H1 (cell line): ENCODE measurements at regions not wholly inside any gene's neighbourhood (a gene's known extent, or its start where the extent isn't known, plus 50 kb on each side); places are given as distances from the start of the nearest gene placed in this dataset.

ENCODE experiments used
- CTCF ChIA-PET: fragments of 300-600 bp; sonication (Branson Sonifier 250); formaldehyde crosslinking; loops from one replicate; lab custom pipeline; 2021; ENCODE audit not compliant: partially characterized antibody; lab: Charles Lee
- POLR2A ChIA-PET: fragments of 300-600 bp; sonication (Branson Sonifier 250); formaldehyde crosslinking; loops from one replicate; lab custom pipeline; 2021; ENCODE audit warnings: inconsistent platforms; ENCODE audit not compliant: partially characterized antibody; lab: Charles Lee
- DNase-seq, 2 experiments: peaks; one replicate each; pipeline versions ENCODE4 v3.0.0 to v3.0.0-alpha.2; 2010 to 2022; ENCODE audit warnings: low spot score in 2 of 2, low read depth in 1 of 2, mixed read lengths in 1 of 2
- FAIRE-seq: peaks from 2 replicates; lab custom pipeline; 2011; peaks lifted over from hg19 to GRCh38; lab: Jason Lieb, UNC
- H2AFZ ChIP-seq: 2 replicates; pipeline ENCODE4 v1.8.1; 2012; ENCODE audit warnings: low read length, inconsistent platforms
- H2AK5ac ChIP-seq: 2 replicates; pipeline ENCODE4 v1.6.1; 2013; ENCODE audit warnings: low read depth, low read length
- H2BK120ac ChIP-seq: replicated peaks from 2 replicates; pipeline ENCODE3; 2013; ENCODE audit warnings: low read depth, low read length, inconsistent platforms
- H2BK12ac ChIP-seq: 2 replicates; pipeline ENCODE4 v1.6.1; 2013; ENCODE audit warnings: low read depth, low read length
- H2BK15ac ChIP-seq: 2 replicates; pipeline ENCODE4 v1.6.1; 2013; ENCODE audit warnings: low read length
- H2BK20ac ChIP-seq: 2 replicates; pipeline ENCODE4 v1.6.1; 2013; ENCODE audit warnings: low read length
- H2BK5ac ChIP-seq: 2 replicates; pipeline ENCODE4 v1.6.1; 2013; ENCODE audit warnings: low read depth, low read length
- H3K14ac ChIP-seq: 2 replicates; pipeline ENCODE4 v1.6.1; 2013; ENCODE audit warnings: inconsistent platforms; ENCODE audit not compliant: insufficient read length
- H3K18ac ChIP-seq: 2 replicates; pipeline ENCODE4 v1.6.1; 2013; ENCODE audit warnings: low read length; ENCODE audit errors: extremely low read depth
- H3K23ac ChIP-seq: 2 replicates; pipeline ENCODE4 v1.6.1; 2013; ENCODE audit warnings: inconsistent platforms; ENCODE audit not compliant: insufficient read length
- H3K23me2 ChIP-seq: 2 replicates; pipeline ENCODE4 v1.6.1; 2013; ENCODE audit warnings: low read depth, low read length
- H3K27ac ChIP-seq: 2 replicates; pipeline ENCODE4 v1.6.1; 2011; ENCODE audit warnings: low read depth, low read length, inconsistent platforms
- H3K27me3 ChIP-seq, 4 experiments: replicated peaks in 1 of 4; 1 replicate in 1 of 4; 2 replicates in 3 of 4; pipeline versions ENCODE4 v1.6.1 to v1.8.1; 2011 to 2013; ENCODE audit warnings: low read length in 3 of 4, mild to moderate bottlenecking in 3 of 4, inconsistent platforms in 2 of 4, mixed read lengths in 2 of 4, moderate library complexity in 1 of 4; ENCODE audit not compliant: control insufficient read depth in 3 of 4, insufficient read depth in 3 of 4; ENCODE audit errors: extremely low read depth in 1 of 4
- H3K36me3 ChIP-seq, 4 experiments: 2 replicates each; pipeline versions ENCODE4 v1.6.1 to v1.8.1; 2011 to 2013; ENCODE audit warnings: mild to moderate bottlenecking in 4 of 4, low read length in 3 of 4, moderate library complexity in 2 of 4, control low read depth in 1 of 4, inconsistent platforms in 1 of 4; ENCODE audit not compliant: insufficient read depth in 4 of 4, control insufficient read depth in 2 of 4
- H3K4ac ChIP-seq: replicated peaks from 2 replicates; pipeline ENCODE3; 2013; ENCODE audit warnings: low read length, low read depth, mixed read lengths, inconsistent platforms; ENCODE audit not compliant: insufficient read length
- H3K4me1 ChIP-seq, 4 experiments: replicated peaks in 1 of 4; 1 replicate in 1 of 4; 2 replicates in 3 of 4; pipeline versions ENCODE4 v1.6.1 to v1.8.1; 2011 to 2013; ENCODE audit warnings: low read length in 3 of 4, inconsistent platforms in 2 of 4, mixed read lengths in 1 of 4; ENCODE audit not compliant: insufficient read depth in 4 of 4, control insufficient read depth in 3 of 4
- H3K4me2 ChIP-seq, 2 experiments: 2 replicates each; pipeline versions ENCODE4 v1.6.1 to v1.8.1; 2011 to 2013; ENCODE audit warnings: low read depth in 2 of 2, low read length in 2 of 2, control low read depth in 1 of 2, inconsistent platforms in 1 of 2, mild to moderate bottlenecking in 1 of 2; ENCODE audit not compliant: insufficient read depth in 1 of 2
- H3K4me3 ChIP-seq, 4 experiments: fragments of 200-600, 300-600 bp in 1 of 4; sonication (generic), shearing (Covaris generic), sonication (Bioruptor Twin) in 1 of 4; 2 replicates each; pipeline versions ENCODE4 v1.5.1 to v1.8.1; 2011 to 2016; ENCODE audit warnings: low read length in 4 of 4, low read depth in 3 of 4, control low read depth in 2 of 4, inconsistent platforms in 2 of 4, mild to moderate bottlenecking in 2 of 4, mixed read lengths in 1 of 4, moderate library complexity in 1 of 4; ENCODE audit not compliant: insufficient read depth in 2 of 4; ENCODE audit errors: extremely low read depth in 1 of 4
- H3K56ac ChIP-seq: replicated peaks from 2 replicates; pipeline ENCODE3; 2013; ENCODE audit warnings: low read depth, mild to moderate bottlenecking, mixed read lengths, low read length, inconsistent platforms; ENCODE audit not compliant: insufficient read length
- H3K79me1 ChIP-seq: 2 replicates; pipeline ENCODE4 v1.6.1; 2013; ENCODE audit warnings: low read depth, low read length, control low read depth
- H3K79me2 ChIP-seq, 2 experiments: 2 replicates each; pipeline versions ENCODE4 v1.6.1 to v1.8.1; 2012 to 2013; ENCODE audit warnings: low read length in 2 of 2, mild to moderate bottlenecking in 2 of 2, inconsistent platforms in 1 of 2; ENCODE audit not compliant: insufficient read depth in 2 of 2, control insufficient read depth in 1 of 2
- H3K9ac ChIP-seq, 4 experiments: replicated peaks in 1 of 4; 1 replicate in 1 of 4; 2 replicates in 3 of 4; pipeline versions ENCODE4 v1.6.1 to v1.8.1; 2011 to 2013; ENCODE audit warnings: low read depth in 3 of 4, low read length in 3 of 4, control low read depth in 2 of 4, mild to moderate bottlenecking in 2 of 4, moderate library complexity in 2 of 4, inconsistent platforms in 1 of 4; ENCODE audit errors: extremely low read depth in 1 of 4
- H3K9me3 ChIP-seq, 2 experiments: 2 replicates each; pipeline versions ENCODE4 v1.6.1 to v1.8.1; 2012 to 2013; ENCODE audit warnings: mild to moderate bottlenecking in 2 of 2, moderate library complexity in 2 of 2, control low read depth in 1 of 2, inconsistent platforms in 1 of 2, low read depth in 1 of 2, low read length in 1 of 2, mixed read lengths in 1 of 2; ENCODE audit not compliant: insufficient read depth in 2 of 2
- H4K20me1 ChIP-seq, 2 experiments: replicated peaks in 1 of 2; 2 replicates each; pipeline versions ENCODE3 to v1.8.1; 2011 to 2013; ENCODE audit warnings: inconsistent platforms in 2 of 2, low read length in 2 of 2, mild to moderate bottlenecking in 1 of 2; ENCODE audit not compliant: insufficient read depth in 2 of 2, control insufficient read depth in 1 of 2
- H4K5ac ChIP-seq: 2 replicates; pipeline ENCODE4 v1.6.1; 2013; ENCODE audit warnings: low read length, low read depth, mixed read lengths, inconsistent platforms; ENCODE audit not compliant: insufficient read length
- H4K8ac ChIP-seq: 2 replicates; pipeline ENCODE4 v1.8.0; 2013; ENCODE audit warnings: mild to moderate bottlenecking, moderate library complexity, low read length, inconsistent platforms; ENCODE audit not compliant: insufficient read depth; ENCODE audit errors: extremely low read depth
- H4K91ac ChIP-seq: replicated peaks from 2 replicates; pipeline ENCODE3; 2013; ENCODE audit warnings: low read length, mixed read lengths, inconsistent platforms; ENCODE audit not compliant: insufficient read length
- CHD2 ChIP-seq: IDR thresholded peaks from 2 replicates; pipeline ENCODE4 v1.6.1; 2012; ENCODE audit warnings: low read length, improper control_type of control experiment
- NRF1 ChIP-seq: IDR thresholded peaks from 2 replicates; pipeline ENCODE4 v1.6.1; 2011; ENCODE audit warnings: mild to moderate bottlenecking, low read depth, low read length, improper control_type of control experiment
- RBBP5 ChIP-seq: IDR thresholded peaks from 2 replicates; pipeline ENCODE4 v1.7.1; 2012; ENCODE audit warnings: low read depth, mild to moderate bottlenecking, inconsistent platforms, low read length, moderate library complexity, borderline replicate concordance
- YY1 ChIP-seq: IDR thresholded peaks from 2 replicates; pipeline ENCODE4 v1.6.1; 2011; ENCODE audit warnings: low read depth, mild to moderate bottlenecking, low read length
- WGBS, 2 experiments: shearing (Covaris generic) in 1 of 2; methylation state at CpG; one replicate each; pipeline versions ENCODE4 v1.1.6 to v1.1.7; 2013 to 2015; ENCODE audit warnings: low lambda C conversion rate in 2 of 2, mixed read lengths in 2 of 2, inconsistent platforms in 1 of 2, low coverage in 1 of 2, missing lambda C conversion rate in 1 of 2; ENCODE audit not compliant: insufficient replicate concordance in 2 of 2, insufficient coverage in 1 of 2, insufficient read length in 1 of 2; ENCODE audit errors: extremely low coverage in 1 of 2, missing lambda C conversion rate in 1 of 2; 5-methylcytosine and 5-hydroxymethylcytosine counted together

DNA sequence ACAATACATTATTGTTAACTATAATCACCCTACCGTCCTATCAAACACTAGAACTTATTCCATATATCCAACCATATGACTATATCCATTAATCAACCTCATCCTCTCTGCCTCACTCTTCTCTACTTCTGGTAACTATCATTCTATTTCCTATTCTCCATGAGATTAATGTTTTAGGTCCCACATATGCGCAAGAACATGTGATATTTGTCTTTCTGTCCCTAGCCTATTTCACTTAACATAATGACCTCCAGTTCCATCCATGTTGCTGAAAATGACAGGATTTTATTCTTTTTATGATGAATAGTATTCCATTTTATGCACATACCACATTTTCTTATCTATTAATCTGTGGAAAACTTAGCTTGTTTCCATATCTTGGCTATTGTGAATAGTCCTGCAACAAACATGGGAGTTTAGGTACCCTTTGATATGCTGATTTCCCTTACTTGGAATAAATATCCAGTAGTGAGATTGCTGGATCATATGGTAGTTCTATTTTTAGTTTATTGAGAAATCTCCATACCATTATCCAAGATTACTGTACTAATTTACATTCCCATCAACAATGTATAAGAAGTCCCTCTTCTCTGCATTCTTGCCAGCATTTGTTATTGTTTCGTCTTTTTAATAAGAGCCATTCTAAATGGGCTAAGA, 289.4 kb upstream of the GJE1 start:
- ChIA-PET POLR2A (no interaction called here), CTCF (no interaction called here)
- no peaks in the 10 kb centered on the region for H3K79me2 ChIP-seq
- no peaks in the 10 kb centered on the region for H4K20me1 ChIP-seq
- no peaks in the 10 kb centered on the region for H3K23me2 ChIP-seq
- H3K56ac ChIP-seq: no peak overlapping the region
- DNase-seq (no peak), FAIRE-seq (no peak)
- WGBS, 2 experiments: 90% methylated on average over 3 of the region's 3 CpGs; no CpG with 5 or more reads in 1 of the 2 experiments
- no peak overlapping the region for H3K27ac ChIP-seq
- H2BK15ac ChIP-seq: no peak overlapping the region
- H3K4me1 ChIP-seq: no peaks in the 10 kb centered on the region
- no peak overlapping the region for H2BK5ac ChIP-seq
- no peak overlapping the region for H2BK12ac ChIP-seq
- H3K79me1 ChIP-seq: no peaks in the 10 kb centered on the region
- no peak overlapping the region for H4K91ac ChIP-seq
- no peak overlapping the region for H3K18ac ChIP-seq
- H3K14ac ChIP-seq: no peak overlapping the region
- H3K9ac ChIP-seq: no peak overlapping the region
- no peaks in the 10 kb centered on the region for H3K9me3 ChIP-seq
- H4K8ac ChIP-seq: no peak overlapping the region
- no peak overlapping the region for H2BK120ac ChIP-seq
- no peak overlapping the region for H2AK5ac ChIP-seq
- no peak overlapping the region for H2BK20ac ChIP-seq
- H3K4me3 ChIP-seq: no peak overlapping the region
- H2AFZ ChIP-seq: no peak overlapping the region
- H3K23ac ChIP-seq: no peak overlapping the region
- TF ChIP-seq NRF1 (no peak), YY1 (no peak), RBBP5 (no peak), CHD2 (no peak)
- no peak overlapping the region for H3K4ac ChIP-seq
- H3K4me2 ChIP-seq: no peak overlapping the region
- H3K27me3 ChIP-seq: no peaks in the 10 kb centered on the region
- no peaks in the 10 kb centered on the region for H3K36me3 ChIP-seq
- H4K5ac ChIP-seq: no peak overlapping the region
